IMR-90 (cell line): ENCODE measurements at regions not wholly inside any gene's neighbourhood (a gene's known extent, or its start where the extent isn't known, plus 50 kb on each side); places are given as distances from the start of the nearest gene placed in this dataset.
A peak's percentile ranks its signal among the peaks of the same experiment; 100 is the strongest.

ENCODE experiments used
- ATAC-seq: fragments of 200-7000 bp; cut with Tn5 transposase; 2 replicates; pipeline ENCODE4 v1.9.1; 2020; ENCODE audit warnings: low read depth, mild to moderate bottlenecking, moderate library complexity
- BruUV-seq: library from RNA; stranded (reverse); fragments of 400-500 nt; replicated peaks from 2 replicates; lab custom pipeline; 2021; lab: Mats Ljungman, UMichigan
- CTCF ChIA-PET: fragments of 300-600 bp; formaldehyde crosslinking; extraction: SDS; loops from one replicate; lab custom pipeline; 2021; ENCODE audit warnings: antibody characterized with exemption; lab: Yijun Ruan, JAX
- POLR2A ChIA-PET: fragments of 300-600 bp; sonication (Branson Sonifier 250); formaldehyde crosslinking; loops from one replicate; lab custom pipeline; 2022; ENCODE audit warnings: antibody characterized with exemption; ENCODE audit not compliant: unreplicated experiment; lab: Charles Lee
- DNase-seq: peaks from one replicate; pipeline ENCODE4 v3.0.0; 2013
- H2AFZ ChIP-seq: replicated peaks from 2 replicates; pipeline ENCODE3; 2013; ENCODE audit warnings: low read length, mild to moderate bottlenecking; ENCODE audit not compliant: poor library complexity
- H2AK5ac ChIP-seq: 2 replicates; pipeline ENCODE4 v1.6.1; 2013; ENCODE audit warnings: low read depth, low read length, inconsistent platforms
- H2AK9ac ChIP-seq: replicated peaks from 2 replicates; pipeline ENCODE3; 2013; ENCODE audit warnings: mild to moderate bottlenecking, low read depth, low read length, moderate library complexity; ENCODE audit not compliant: poor library complexity
- H2BK120ac ChIP-seq: 2 replicates; pipeline ENCODE4 v1.6.1; 2013; ENCODE audit warnings: low read depth, low read length, inconsistent platforms
- H2BK15ac ChIP-seq: 3 replicates; pipeline ENCODE4 v1.6.1; 2013; ENCODE audit warnings: low read depth, low read length, inconsistent platforms
- H2BK20ac ChIP-seq: 2 replicates; pipeline ENCODE4 v1.6.1; 2013; ENCODE audit warnings: low read depth, mild to moderate bottlenecking, inconsistent platforms, low read length, moderate library complexity
- H2BK5ac ChIP-seq: 2 replicates; pipeline ENCODE4 v1.6.1; 2013; ENCODE audit warnings: mild to moderate bottlenecking, low read depth, low read length, inconsistent platforms; ENCODE audit not compliant: poor library complexity, severe bottlenecking
- H3K14ac ChIP-seq: replicated peaks from 2 replicates; pipeline ENCODE4 v1.6.1; 2013; ENCODE audit warnings: low read depth, low read length, inconsistent platforms
- H3K18ac ChIP-seq: 2 replicates; pipeline ENCODE4 v1.6.1; 2013; ENCODE audit warnings: low read depth, low read length, control low read depth
- H3K23ac ChIP-seq: 2 replicates; pipeline ENCODE4 v1.6.1; 2013; ENCODE audit warnings: low read depth, low read length, inconsistent platforms
- H3K27ac ChIP-seq: 2 replicates; pipeline ENCODE4 v1.5.1; 2013; ENCODE audit warnings: mild to moderate bottlenecking, control low read depth, low read length; ENCODE audit not compliant: insufficient read depth
- H3K27me3 ChIP-seq: 2 replicates; pipeline ENCODE4 v1.6.1; 2013; ENCODE audit warnings: low read length; ENCODE audit not compliant: control insufficient read depth, insufficient read depth
- H3K36me3 ChIP-seq: 2 replicates; pipeline ENCODE4 v1.6.1; 2013; ENCODE audit warnings: low read length, mixed read lengths; ENCODE audit not compliant: control insufficient read depth, insufficient read depth
- H3K4ac ChIP-seq: 2 replicates; pipeline ENCODE4 v1.6.1; 2013; ENCODE audit warnings: low read depth, low read length, inconsistent platforms
- H3K4me1 ChIP-seq: 2 replicates; pipeline ENCODE4 v1.6.1; 2013; ENCODE audit warnings: low read length, mixed read lengths; ENCODE audit not compliant: control insufficient read depth, insufficient read depth
- H3K4me2 ChIP-seq: 2 replicates; pipeline ENCODE4 v1.6.1; 2013; ENCODE audit warnings: low read depth, mild to moderate bottlenecking, control low read depth, low read length, moderate library complexity
- H3K4me3 ChIP-seq: 2 replicates; pipeline ENCODE4 v1.5.1; 2013; ENCODE audit warnings: low read depth, mild to moderate bottlenecking, control low read depth, low read length, moderate library complexity; ENCODE audit not compliant: insufficient read depth
- H3K56ac ChIP-seq: 2 replicates; pipeline ENCODE4 v1.6.1; 2013; ENCODE audit warnings: low read length, inconsistent platforms; ENCODE audit not compliant: insufficient read depth; ENCODE audit errors: extremely low read depth
- H3K79me1 ChIP-seq, 2 experiments: 2 replicates each; pipeline ENCODE4 v1.6.1; 2013; ENCODE audit warnings: low read length in 2 of 2, inconsistent platforms in 1 of 2, low read depth in 1 of 2
- H3K9ac ChIP-seq: 2 replicates; pipeline ENCODE4 v1.6.1; 2013; ENCODE audit warnings: low read depth, low read length, control low read depth
- H3K9me1 ChIP-seq: 2 replicates; pipeline ENCODE4 v1.6.1; 2013; ENCODE audit warnings: low read length, inconsistent platforms; ENCODE audit not compliant: insufficient read depth
- H3K9me3 ChIP-seq: 2 replicates; pipeline ENCODE4 v1.6.1; 2013; ENCODE audit warnings: low read length; ENCODE audit not compliant: control insufficient read depth, insufficient read depth
- H4K20me1 ChIP-seq: 2 replicates; pipeline ENCODE4 v1.6.1; 2013; ENCODE audit warnings: low read length, inconsistent platforms; ENCODE audit not compliant: insufficient read depth
- H4K5ac ChIP-seq: 2 replicates; pipeline ENCODE4 v1.6.1; 2013; ENCODE audit warnings: mild to moderate bottlenecking, low read depth, low read length, control low read depth
- H4K8ac ChIP-seq, 2 experiments: 2 replicates each; pipeline ENCODE4 v1.6.1; 2013; ENCODE audit warnings: low read depth in 2 of 2, low read length in 2 of 2, control low read depth in 1 of 2, inconsistent platforms in 1 of 2
- H4K91ac ChIP-seq: 2 replicates; pipeline ENCODE4 v1.6.1; 2013; ENCODE audit warnings: low read depth, low read length, inconsistent platforms; ENCODE audit not compliant: insufficient read depth
- CEBPB ChIP-seq: IDR thresholded peaks from 2 replicates; pipeline ENCODE4 v1.6.1; 2012; ENCODE audit warnings: low read depth, low read length, improper control_type of control experiment
- MXI1 ChIP-seq: IDR thresholded peaks from 2 replicates; pipeline ENCODE4 v1.6.1; 2012; ENCODE audit warnings: low read depth, mild to moderate bottlenecking, low read length, moderate library complexity, borderline replicate concordance
- RCOR1 ChIP-seq: IDR thresholded peaks from 2 replicates; pipeline ENCODE4 v1.6.1; 2012; ENCODE audit warnings: mild to moderate bottlenecking, low read length, improper control_type of control experiment; ENCODE audit not compliant: insufficient replicate concordance
- RFX5 ChIP-seq: IDR thresholded peaks from 2 replicates; pipeline ENCODE4 v1.8.0; 2012; ENCODE audit warnings: low read depth, mild to moderate bottlenecking, low read length, moderate library complexity
- WGBS, 2 experiments: methylation state at CpG; one replicate each; pipeline versions ENCODE4 v1.1.5 to v1.1.7; 2013; ENCODE audit warnings: missing lambda C conversion rate in 2 of 2; ENCODE audit not compliant: insufficient read length in 1 of 2; ENCODE audit errors: extremely low coverage in 2 of 2; 5-methylcytosine and 5-hydroxymethylcytosine counted together
- dilution Hi-C: fragments of 300-500 bp; cut with HindIII; formaldehyde crosslinking; loops from one replicate; pipeline ENCODE4 v1.14.3; 2018; ENCODE audit warnings: low sequenced_read_pairs; ENCODE audit not compliant: unreplicated experiment
- in situ Hi-C: fragments of 300-500 bp; cut with MboI; formaldehyde crosslinking; loops from 3 replicates; pipeline ENCODE4 v1.14.3; 2019; ENCODE audit warnings: low sequenced_read_pairs, inconsistent platforms, mixed read lengths
- intact Hi-C: fragments of 100-400 bp; cut with micrococcal nuclease; formaldehyde crosslinking; loops from 2 replicates; pipeline ENCODE4 v1.10.0; 2022

GRCh38 chrX:526295-527224, 104.0 kb upstream of the SHOX start:
- H4K8ac ChIP-seq = no peak overlapping the region
- H3K4ac ChIP-seq = no peak overlapping the region
- H4K5ac ChIP-seq = no peak overlapping the region
- H3K4me1 ChIP-seq = no peaks in the 10 kb centered on the region
- WGBS, 2 experiments = 13% methylated on average over 6 of the region's 29 CpGs; no CpG with 5 or more reads in 1 of the 2 experiments
- no peak overlapping the region for H3K23ac ChIP-seq
- no peak overlapping the region for H3K27ac ChIP-seq
- DNase-seq = no peak
- H2AK9ac ChIP-seq = no peak overlapping the region
- peak overlapping the region; percentile 32 for H2AFZ ChIP-seq
- no peaks in the 10 kb centered on the region for H3K79me1 ChIP-seq
- no peak overlapping the region for H2BK120ac ChIP-seq
- H2AK5ac ChIP-seq = no peak overlapping the region
- H3K36me3 ChIP-seq = no peaks in the 10 kb centered on the region
- peaks cover 29% of the 10 kb centered on the region for H3K9me3 ChIP-seq
- CTCF ChIA-PET = no interaction called here
- no peak overlapping the region for H3K4me3 ChIP-seq
- TF ChIP-seq RCOR1 (no peak), RFX5 (no peak), MXI1 (no peak), CEBPB (no peak)
- in situ Hi-C loops = no loop called here
- no peak overlapping the region for H3K18ac ChIP-seq
- no peak overlapping the region for H3K14ac ChIP-seq
- no peak overlapping the region for H2BK5ac ChIP-seq
- ATAC-seq = no peak
- no peak overlapping the region for H3K4me2 ChIP-seq
- POLR2A ChIA-PET = no interaction called here
- H3K27me3 ChIP-seq = no peaks in the 10 kb centered on the region
- H3K56ac ChIP-seq = no peak overlapping the region
- no peak overlapping the region for H2BK20ac ChIP-seq
- no peak overlapping the region for H2BK15ac ChIP-seq
- H3K9me1 ChIP-seq = no peaks in the 10 kb centered on the region
- dilution Hi-C loops = no loop called here
- intact Hi-C loops = no loop called here
- no peak overlapping the region for H4K91ac ChIP-seq
- H4K20me1 ChIP-seq = no peaks in the 10 kb centered on the region
- no TSS peak for BruUV-seq
- no peak overlapping the region for H3K9ac ChIP-seq
